Esophagus squamous epithelium (tissue), 5 donors: ENCODE measurements at regions not wholly inside any gene's neighbourhood (a gene's known extent, or its start where the extent isn't known, plus 50 kb on each side); places are given as distances from the start of the nearest gene placed in this dataset.

Source experiments
- DNase-seq: peaks from one replicate; lab custom pipeline; 2025; lab: John Stamatoyannopoulos, UW
- H3K27ac ChIP-seq, 4 donors: fragments of 200-600 bp; sonication (generic); one replicate each; pipeline ENCODE4 v1.5.1; 2016 to 2019; ENCODE audit warnings: mild to moderate bottlenecking in 1 of 4
- H3K27me3 ChIP-seq, 4 donors: fragments of 200-600 bp; sonication (generic); 1 replicate in 3 of 4; 2 replicates in 1 of 4; pipeline versions ENCODE4 v1.5.1 to v1.6.0; 2017 to 2021; ENCODE audit warnings: antibody characterized with exemption in 1 of 4
- H3K36me3 ChIP-seq, 3 donors: fragments of 200-600 bp; sonication (generic); one replicate each; pipeline ENCODE4 v1.5.1; 2016 to 2019
- H3K4me1 ChIP-seq, 3 donors: fragments of 200-600 bp; sonication (generic); one replicate each; pipeline ENCODE4 v1.5.1; 2017 to 2019
- H3K4me3 ChIP-seq, 4 donors: fragments of 200-600 bp; sonication (generic); 1 replicate in 3 of 4; 2 replicates in 1 of 4; pipeline ENCODE4 v1.5.1; 2016 to 2019; ENCODE audit warnings: mild to moderate bottlenecking in 2 of 4, moderate library complexity in 1 of 4
- H3K9me3 ChIP-seq, 3 donors: fragments of 200-600 bp; sonication (generic); one replicate each; pipeline ENCODE4 v1.5.1; 2016 to 2019
- POLR2A ChIP-seq, 4 donors: fragments of 450-650 bp; IDR thresholded peaks; one replicate each; pipeline ENCODE4 v1.6.1; 2017; ENCODE audit warnings: antibody characterized with exemption in 4 of 4, mild to moderate bottlenecking in 4 of 4, moderate library complexity in 3 of 4
- WGBS, 2 donors: methylation state at CpG; one replicate each; pipeline ENCODE4 v1.1.5; 2018; 5-methylcytosine and 5-hydroxymethylcytosine counted together
- intact Hi-C: fragments of 100-400 bp; cut with DNase I; formaldehyde crosslinking; loops from one replicate; pipeline ENCODE4 v1.15.0; 2022
- TF ChIP-seq, protein P1 (sequence below), 6 experiments: fragments of 450-650 bp in 4 of 6; fragments of 200-600 bp in 2 of 6; sonication (generic) in 2 of 6; IDR thresholded peaks; one replicate each; pipeline ENCODE4 v1.5.1; 2016 to 2019; ENCODE audit warnings: antibody characterized with exemption in 6 of 6, mild to moderate bottlenecking in 4 of 6, moderate library complexity in 4 of 6
- donor health status: DM: yes; HTN: yes; CAD: no.

GRCh38 chr3:72099326-72100079 lies 314.6 kb upstream of the PROK2 start:
- Histone ChIP-seq H3K36me3 (no peaks in the 10 kb centered on the region), H3K9me3 (no peaks in the 10 kb centered on the region), H3K4me3 (no peak overlapping the region), H3K27me3 (peaks cover 0 to 37% (median 0%) of the 10 kb centered on the region in 4 donors), H3K27ac (no peak overlapping the region), H3K4me1 (peaks cover 9 to 25% (median 11%) of the 10 kb centered on the region in 3 donors)
- DNase-seq = no peak
- 72 to 82% methylated on average over 13 of the region's 14 CpGs for WGBS, 2 donors
- intact Hi-C loops = no loop called here
- TF ChIP-seq, protein P1, sequence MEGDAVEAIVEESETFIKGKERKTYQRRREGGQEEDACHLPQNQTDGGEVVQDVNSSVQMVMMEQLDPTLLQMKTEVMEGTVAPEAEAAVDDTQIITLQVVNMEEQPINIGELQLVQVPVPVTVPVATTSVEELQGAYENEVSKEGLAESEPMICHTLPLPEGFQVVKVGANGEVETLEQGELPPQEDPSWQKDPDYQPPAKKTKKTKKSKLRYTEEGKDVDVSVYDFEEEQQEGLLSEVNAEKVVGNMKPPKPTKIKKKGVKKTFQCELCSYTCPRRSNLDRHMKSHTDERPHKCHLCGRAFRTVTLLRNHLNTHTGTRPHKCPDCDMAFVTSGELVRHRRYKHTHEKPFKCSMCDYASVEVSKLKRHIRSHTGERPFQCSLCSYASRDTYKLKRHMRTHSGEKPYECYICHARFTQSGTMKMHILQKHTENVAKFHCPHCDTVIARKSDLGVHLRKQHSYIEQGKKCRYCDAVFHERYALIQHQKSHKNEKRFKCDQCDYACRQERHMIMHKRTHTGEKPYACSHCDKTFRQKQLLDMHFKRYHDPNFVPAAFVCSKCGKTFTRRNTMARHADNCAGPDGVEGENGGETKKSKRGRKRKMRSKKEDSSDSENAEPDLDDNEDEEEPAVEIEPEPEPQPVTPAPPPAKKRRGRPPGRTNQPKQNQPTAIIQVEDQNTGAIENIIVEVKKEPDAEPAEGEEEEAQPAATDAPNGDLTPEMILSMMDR (IDR thresholded peaks at IDR 0.05) = no peak
- no peak for TF ChIP-seq POLR2A (IDR thresholded peaks at IDR 0.05)

- no peak for TF ChIP-seq POLR2A (IDR thresholded peaks at IDR 0.05)
- TF ChIP-seq, protein P1 (IDR thresholded peaks at IDR 0.05) = no peak
- peaks cover 6 to 25% (median 9%) of the 10 kb centered on the region in 3 donors for H3K4me1 ChIP-seq
- H3K4me3 ChIP-seq = no peak overlapping the region
- DNase-seq = no peak
- H3K27ac ChIP-seq = no peak overlapping the region
- no peaks in the 10 kb centered on the region for H3K9me3 ChIP-seq
- no peaks in the 10 kb centered on the region for H3K36me3 ChIP-seq
- intact Hi-C loops = no loop called here
- peaks cover 0 to 21% (median 0%) of the 10 kb centered on the region in 4 donors for H3K27me3 ChIP-seq
Measured at GRCh38 chr3:72097053-72097452, 312.1 kb upstream of the PROK2 start.

DNA sequence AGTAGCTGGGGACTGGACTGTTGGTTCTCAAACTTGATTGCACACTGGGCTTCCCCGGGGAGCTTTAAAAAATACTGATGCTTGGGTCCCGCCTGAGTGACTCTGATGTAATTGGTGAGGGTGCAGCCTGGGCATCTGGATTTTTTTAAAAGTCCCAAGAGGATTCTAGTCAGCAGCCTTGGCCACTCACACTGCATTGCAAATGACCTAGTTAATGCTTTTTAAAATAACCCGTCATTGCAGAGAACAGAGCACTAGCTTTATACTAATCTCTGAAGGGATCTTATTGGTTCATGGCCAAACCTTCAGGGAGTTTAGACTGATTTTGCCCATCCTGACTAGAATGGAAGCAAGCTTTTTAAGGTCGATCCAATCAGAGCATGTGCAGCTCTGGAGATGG lies 310.6 kb upstream of the PROK2 start:
- DNase-seq = no peak
- 44 to 55% methylated on average over 4 of the region's 4 CpGs for WGBS, 2 donors
- peaks cover 0 to 12% (median under 1%) of the 10 kb centered on the region in 3 donors for H3K4me1 ChIP-seq

DNA sequence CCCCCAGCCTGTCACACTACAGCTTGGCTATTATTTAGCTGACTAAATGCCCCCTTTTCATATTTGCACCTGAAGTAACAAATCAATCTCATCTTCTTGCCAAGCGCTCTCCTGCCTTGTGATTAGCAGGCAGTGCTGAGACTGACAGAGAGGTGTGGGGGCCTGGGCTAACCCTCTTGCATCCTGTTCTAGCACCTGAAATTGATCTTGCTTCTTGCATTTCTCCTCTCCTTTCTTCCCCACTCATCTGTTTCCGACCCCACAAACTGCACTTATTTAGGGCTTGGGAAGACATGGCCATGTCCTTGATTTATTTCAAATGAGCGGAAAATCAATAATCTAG lies 309.0 kb upstream of the PROK2 start:
- H3K4me3 ChIP-seq = no peak overlapping the region
- DNase-seq = no peak
- H3K27me3 ChIP-seq = no peaks in the 10 kb centered on the region
- H3K36me3 ChIP-seq = no peaks in the 10 kb centered on the region
- peaks cover 0 to 5% (median 0%) of the 10 kb centered on the region in 3 donors for H3K4me1 ChIP-seq
- no peak for TF ChIP-seq POLR2A (IDR thresholded peaks at IDR 0.05)
- TF ChIP-seq, protein P1 (IDR thresholded peaks at IDR 0.05) = no peak
- no peaks in the 10 kb centered on the region for H3K9me3 ChIP-seq
- H3K27ac ChIP-seq = no peak overlapping the region
- intact Hi-C loops = no loop called here
- WGBS, 2 donors = 94 to 96% methylated on average over 3 of the region's 3 CpGs

More for the DNA sequence above, 310.6 kb upstream of the PROK2 start:
- H3K27me3 ChIP-seq = peaks cover 0 to 10% (median 0%) of the 10 kb centered on the region in 4 donors
- H3K4me3 ChIP-seq = no peak overlapping the region
- TF ChIP-seq POLR2A (IDR thresholded peaks at IDR 0.05) = no peak
- TF ChIP-seq, protein P1 (IDR thresholded peaks at IDR 0.05) = no peak
- H3K36me3 ChIP-seq = no peaks in the 10 kb centered on the region
- H3K27ac ChIP-seq = no peak overlapping the region
- no peaks in the 10 kb centered on the region for H3K9me3 ChIP-seq
- intact Hi-C loops = no loop called here

DNA sequence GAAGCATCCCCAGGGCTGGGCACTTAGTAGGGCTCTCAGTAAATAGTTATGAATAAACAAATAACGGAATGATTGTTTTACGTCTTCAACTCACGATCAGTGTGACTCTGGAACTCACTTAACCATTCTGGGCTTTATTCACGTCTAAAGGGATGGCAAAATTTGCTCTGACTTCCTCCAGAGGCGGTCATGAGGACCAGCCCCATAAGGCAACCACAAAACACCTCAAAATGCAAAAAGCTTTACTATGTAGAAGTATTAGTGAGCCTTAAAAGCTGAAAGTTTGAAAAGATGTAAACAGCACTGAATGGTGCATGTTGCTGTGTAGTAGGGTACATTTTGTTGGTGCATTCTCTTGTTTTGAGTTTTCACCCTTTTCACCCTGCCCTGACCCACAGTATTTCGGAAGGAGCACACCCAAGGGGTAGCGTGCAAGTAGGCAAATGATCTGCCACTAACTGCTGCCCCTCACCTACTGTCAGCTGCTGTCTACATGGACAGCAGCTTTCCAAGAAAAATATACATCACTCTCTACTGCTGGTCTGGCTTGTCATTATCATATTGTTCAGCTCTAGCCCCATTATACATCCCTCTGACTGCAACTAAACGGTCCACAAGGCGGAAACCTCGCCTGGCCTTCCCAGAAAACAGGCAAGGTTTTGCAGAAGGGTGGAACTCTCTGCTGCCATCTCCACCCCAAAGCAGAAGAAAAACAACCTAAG lies 308.5 kb upstream of the PROK2 start:
- Histone ChIP-seq H3K27ac (no peak overlapping the region), H3K27me3 (no peaks in the 10 kb centered on the region), H3K4me3 (no peak overlapping the region), H3K9me3 (no peaks in the 10 kb centered on the region), H3K36me3 (no peaks in the 10 kb centered on the region), H3K4me1 (peaks cover 0 to 5% (median 0%) of the 10 kb centered on the region in 3 donors)
- TF ChIP-seq POLR2A (IDR thresholded peaks at IDR 0.05) = no peak
- TF ChIP-seq, protein P1 (IDR thresholded peaks at IDR 0.05) = no peak
- intact Hi-C loops = no loop called here
- DNase-seq = no peak
- 75 to 77% methylated on average over 10 of the region's 10 CpGs for WGBS, 2 donors
